ENCODE measurements at regions not wholly inside any gene's neighbourhood (a gene's known extent, or its start where the extent isn't known, plus 50 kb on each side); places are given as distances from the start of the nearest gene placed in this dataset.

DNA sequence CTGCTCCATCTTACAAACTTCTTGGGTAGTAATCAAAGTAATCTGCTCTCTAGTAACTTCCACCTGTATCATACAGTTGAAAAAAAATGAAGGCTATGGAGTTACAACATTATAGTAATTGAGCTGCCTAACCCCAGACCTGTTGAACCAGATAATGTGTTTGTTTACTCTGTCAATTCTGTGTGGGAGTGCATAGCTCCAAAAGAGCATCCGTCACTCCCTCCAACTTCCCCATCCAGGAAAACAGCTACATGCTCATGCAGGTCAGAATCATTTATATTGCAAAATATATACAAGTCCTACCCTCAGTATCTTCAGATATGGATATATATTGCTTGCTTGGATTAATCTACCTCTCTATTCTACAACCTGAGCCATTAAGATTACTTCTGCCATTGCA, 244.0 kb upstream of the ANO5 start:
- H4K20me1 ChIP-seq (ENCODE audit: insufficient read depth, low read length), result no peaks in the 10 kb centered on the region
- H3K9ac ChIP-seq (ENCODE audit: insufficient read depth, low read depth, low read length), result no peak overlapping the region
- H3K4me3 ChIP-seq (replicated peaks in 1 of 3; ENCODE audit: insufficient read depth in 1 of 3, low read depth in 2 of 3, low read length in 3 of 3), result no peak overlapping the region
- peaks cover 23% of the 10 kb centered on the region for H3K9me3 ChIP-seq (ENCODE audit: low read length)
- CTCF ChIA-PET (ENCODE audit: low intra/inter-chr PET ratio, low total read pairs), result no interaction called here
- no peak overlapping the region for H3K4me2 ChIP-seq (ENCODE audit: low read depth, low read length)
- no peak for FAIRE-seq
- H3K27ac ChIP-seq (ENCODE audit: extremely low read length, insufficient read depth, low read length), result no peak overlapping the region
- intact Hi-C loops (cut with micrococcal nuclease; ENCODE audit: unreplicated experiment) (no loop called here), in situ Hi-C loops (cut with HindIII; ENCODE audit: extremely low pct_ligation_motif_present, low pct_unique_long_range_greater_than_20kb) (no loop called here)
- H3K79me2 ChIP-seq (ENCODE audit: insufficient read depth, low read length), result no peaks in the 10 kb centered on the region
- no peak for ATAC-seq
- POLR2A ChIA-PET, result no interaction called here
- DNase-seq (ENCODE audit: low spot score), result no peak
- H3K4me1 ChIP-seq (ENCODE audit: insufficient read depth, low read length), result no peaks in the 10 kb centered on the region
- 0% methylated on average over 1 of the region's 1 CpG for WGBS (ENCODE audit: low lambda C conversion rate)
- no peak overlapping the region for H2AFZ ChIP-seq (ENCODE audit: low read length)
- TF ChIP-seq ZNF709 (CRISPR knock-in tag; IDR thresholded peaks at IDR 0.05), result no peak
- TF ChIP-seq, protein P1, sequence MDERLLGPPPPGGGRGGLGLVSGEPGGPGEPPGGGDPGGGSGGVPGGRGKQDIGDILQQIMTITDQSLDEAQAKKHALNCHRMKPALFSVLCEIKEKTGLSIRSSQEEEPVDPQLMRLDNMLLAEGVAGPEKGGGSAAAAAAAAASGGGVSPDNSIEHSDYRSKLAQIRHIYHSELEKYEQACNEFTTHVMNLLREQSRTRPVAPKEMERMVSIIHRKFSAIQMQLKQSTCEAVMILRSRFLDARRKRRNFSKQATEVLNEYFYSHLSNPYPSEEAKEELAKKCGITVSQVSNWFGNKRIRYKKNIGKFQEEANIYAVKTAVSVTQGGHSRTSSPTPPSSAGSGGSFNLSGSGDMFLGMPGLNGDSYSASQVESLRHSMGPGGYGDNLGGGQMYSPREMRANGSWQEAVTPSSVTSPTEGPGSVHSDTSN (CRISPR knock-in tag; IDR thresholded peaks at IDR 0.05), result no peak
- no peaks in the 10 kb centered on the region for H3K27me3 ChIP-seq (ENCODE audit: control insufficient read depth in 1 of 2, insufficient read depth in 2 of 2, low read length in 2 of 2)
- no peaks in the 10 kb centered on the region for H3K36me3 ChIP-seq (replicated peaks in 1 of 2; ENCODE audit: control insufficient read depth in 1 of 2, insufficient read depth in 2 of 2, low read length in 2 of 2)
- no TSS peak for BruUV-seq (replicated peaks)

DNA sequence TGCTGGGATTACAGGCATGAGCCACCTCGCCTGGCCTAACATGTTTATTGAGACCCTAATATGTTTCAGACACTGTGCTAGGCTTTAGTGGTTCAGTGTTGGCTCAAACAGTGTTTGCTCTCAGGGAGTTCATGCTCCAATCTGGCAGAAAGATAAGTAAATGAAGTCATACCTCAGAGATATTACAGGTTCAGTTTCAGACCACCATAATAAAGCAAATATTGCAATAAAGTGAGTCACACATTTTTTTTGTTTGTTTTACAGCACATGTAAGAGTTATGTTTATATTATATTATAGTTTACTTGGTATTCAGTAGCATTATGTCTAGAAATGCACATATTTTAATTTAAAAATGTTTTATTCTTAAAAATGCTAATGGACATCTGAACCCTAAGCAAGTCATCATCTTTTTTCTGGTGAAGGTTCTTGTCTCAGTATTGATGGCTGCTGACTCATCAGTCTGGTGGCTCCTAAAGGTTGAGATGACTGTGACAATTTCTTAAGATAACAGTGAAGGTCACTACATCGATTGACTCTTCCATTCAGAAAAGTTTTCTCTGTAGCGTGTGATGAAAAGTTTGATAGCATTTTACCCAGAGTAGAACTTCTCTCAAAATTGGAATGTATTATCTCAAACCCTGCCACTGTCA, 243.0 kb upstream of the ANO5 start:
- Histone ChIP-seq H3K4me3 (replicated peaks in 1 of 3; ENCODE audit: insufficient read depth in 1 of 3, low read depth in 2 of 3, low read length in 3 of 3) (no peak overlapping the region), H3K4me1 (ENCODE audit: insufficient read depth, low read length) (no peaks in the 10 kb centered on the region), H2AFZ (ENCODE audit: low read length) (no peak overlapping the region), H4K20me1 (ENCODE audit: insufficient read depth, low read length) (no peaks in the 10 kb centered on the region), H3K9me3 (ENCODE audit: low read length) (peaks cover 23% of the 10 kb centered on the region), H3K4me2 (ENCODE audit: low read depth, low read length) (no peak overlapping the region), H3K79me2 (ENCODE audit: insufficient read depth, low read length) (no peaks in the 10 kb centered on the region), H3K27ac (ENCODE audit: extremely low read length, insufficient read depth, low read length) (no peak overlapping the region), H3K27me3 (ENCODE audit: control insufficient read depth in 1 of 2, insufficient read depth in 2 of 2, low read length in 2 of 2) (no peaks in the 10 kb centered on the region), H3K9ac (ENCODE audit: insufficient read depth, low read depth, low read length) (no peak overlapping the region), H3K36me3 (replicated peaks in 1 of 2; ENCODE audit: control insufficient read depth in 1 of 2, insufficient read depth in 2 of 2, low read length in 2 of 2) (no peaks in the 10 kb centered on the region)
- no TSS peak for BruUV-seq (replicated peaks)
- 15% methylated on average over 3 of the region's 3 CpGs for WGBS (ENCODE audit: low lambda C conversion rate)
- FAIRE-seq, result no peak
- ChIA-PET CTCF (ENCODE audit: low intra/inter-chr PET ratio, low total read pairs) (no interaction called here), POLR2A (no interaction called here)
- no peak for TF ChIP-seq RFX1 (IDR thresholded peaks at IDR 0.05)
- TF ChIP-seq ZNF326 (CRISPR knock-in tag; IDR thresholded peaks at IDR 0.05; ENCODE audit: borderline replicate concordance), result no peak
- TF ChIP-seq SETDB1 (CRISPR knock-in tag; IDR thresholded peaks at IDR 0.05; ENCODE audit: borderline replicate concordance), result no peak
- no peak for TF ChIP-seq SP140L (CRISPR knock-in tag; IDR thresholded peaks at IDR 0.05; ENCODE audit: borderline replicate concordance)
- TF ChIP-seq HOXA3 (CRISPR knock-in tag; IDR thresholded peaks at IDR 0.05), result no peak
- peak; percentile 49 to 72; a peak in 3 of 4 replicates for TF ChIP-seq MAFK (conservative IDR thresholded peaks at IDR 0.05 in 1 of 2, IDR thresholded peaks at IDR 0.05 in 1 of 2; ENCODE audit: low read length in 2 of 2)
- peak; percentile 68 for TF ChIP-seq MAFF (IDR thresholded peaks at IDR 0.05; ENCODE audit: low read depth, low read length)
- in situ Hi-C loops (cut with HindIII; ENCODE audit: extremely low pct_ligation_motif_present, low pct_unique_long_range_greater_than_20kb), result no loop called here
- intact Hi-C loops (cut with micrococcal nuclease; ENCODE audit: unreplicated experiment), result no loop called here
- DNase-seq (ENCODE audit: low spot score), result no peak
- ATAC-seq, result no peak
